Vagina (tissue), 2 donors: ENCODE measurements at regions not wholly inside any gene's neighbourhood (a gene's known extent, or its start where the extent isn't known, plus 50 kb on each side); places are given as distances from the start of the nearest gene placed in this dataset.

Source experiments
- DNase-seq, 2 donors: peaks; one replicate each; pipeline ENCODE4 v3.0.0-alpha.2; 2017; ENCODE audit errors: extremely low spot score in 2 of 2
- H3K27ac ChIP-seq: fragments of 200-600 bp; sonication (generic); one replicate; pipeline ENCODE4 v1.5.1; 2019
- H3K27me3 ChIP-seq: fragments of 200-600 bp; sonication (generic); one replicate; pipeline ENCODE4 v1.5.1; 2019
- H3K36me3 ChIP-seq, 2 donors: fragments of 200-600 bp; sonication (generic); one replicate each; pipeline ENCODE4 v1.5.1; 2017 to 2019
- H3K4me1 ChIP-seq: fragments of 200-600 bp; sonication (generic); one replicate; pipeline ENCODE4 v1.5.1; 2019
- H3K4me3 ChIP-seq, 2 donors: fragments of 200-600 bp; sonication (generic); 1 replicate in 1 of 2; 2 replicates in 1 of 2; pipeline ENCODE4 v1.5.1; 2016 to 2019
- H3K9me3 ChIP-seq: fragments of 200-600 bp; sonication (generic); one replicate; pipeline ENCODE4 v1.5.1; 2019
- CTCF ChIP-seq, 3 experiments: fragments of 450-650 bp in 2 of 3; fragments of 200-600 bp in 1 of 3; sonication (generic) in 1 of 3; IDR thresholded peaks; one replicate each; pipeline ENCODE4 v1.5.1; 2017 to 2019; ENCODE audit warnings: antibody characterized with exemption in 3 of 3, mild to moderate bottlenecking in 2 of 3, moderate library complexity in 2 of 3
- POLR2A ChIP-seq, 2 donors: fragments of 450-650 bp; IDR thresholded peaks; one replicate each; pipeline ENCODE4 v1.6.1; 2017; ENCODE audit warnings: antibody characterized with exemption in 2 of 2, mild to moderate bottlenecking in 2 of 2, moderate library complexity in 2 of 2
- POLR2AphosphoS5 ChIP-seq, 2 donors: sonication (generic); formaldehyde crosslinking; IDR thresholded peaks; one replicate each; pipeline ENCODE4 v1.9.0; 2017; ENCODE audit warnings: antibody characterized with exemption in 2 of 2, mild to moderate bottlenecking in 2 of 2, low read depth in 1 of 2; ENCODE audit not compliant: insufficient read depth in 1 of 2
- intact Hi-C: fragments of 100-400 bp; cut with DNase I; formaldehyde crosslinking; loops from one replicate; pipeline ENCODE4 v1.15.1; 2023

DNA sequence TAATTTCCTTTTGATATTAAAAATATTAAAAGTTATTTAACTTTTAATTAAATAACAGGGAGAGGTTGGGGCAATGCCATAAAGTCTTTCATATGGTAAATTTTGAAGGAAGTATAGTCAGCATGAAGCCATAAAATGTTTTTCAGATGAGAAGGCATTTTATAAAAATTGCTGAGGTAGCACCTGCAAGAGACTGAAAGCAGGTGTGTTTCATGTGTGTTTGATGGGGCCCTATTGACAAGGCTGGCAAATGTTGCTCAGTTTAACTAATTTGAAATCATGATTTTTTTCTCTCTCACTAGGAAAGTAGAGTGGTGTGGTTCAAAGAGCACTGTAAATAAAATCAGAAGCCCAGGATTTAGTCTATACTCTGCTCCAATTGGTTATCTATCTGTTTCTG, 805.8 kb upstream of the C9orf72 start:
- Histone ChIP-seq H3K9me3 (no peaks in the 10 kb centered on the region), H3K27ac (no peak overlapping the region), H3K36me3 (no peaks in the 10 kb centered on the region), H3K4me3 (no peak overlapping the region), H3K4me1 (no peaks in the 10 kb centered on the region), H3K27me3 (no peaks in the 10 kb centered on the region)
- TF ChIP-seq POLR2A (IDR thresholded peaks at IDR 0.05) (no peak), POLR2AphosphoS5 (IDR thresholded peaks at IDR 0.05; ENCODE audit: insufficient read depth in 1 of 2, low read depth in 1 of 2) (no peak), CTCF (IDR thresholded peaks at IDR 0.05) (no peak)
- DNase-seq = no peak
- intact Hi-C loops = no loop called here

- intact Hi-C loops = no loop called here
- Histone ChIP-seq H3K9me3 (no peaks in the 10 kb centered on the region), H3K27ac (no peak overlapping the region), H3K4me3 (no peak overlapping the region), H3K27me3 (no peaks in the 10 kb centered on the region), H3K4me1 (no peaks in the 10 kb centered on the region), H3K36me3 (no peaks in the 10 kb centered on the region)
- TF ChIP-seq CTCF (IDR thresholded peaks at IDR 0.05) (no peak), POLR2A (IDR thresholded peaks at IDR 0.05) (no peak), POLR2AphosphoS5 (IDR thresholded peaks at IDR 0.05; ENCODE audit: insufficient read depth in 1 of 2, low read depth in 1 of 2) (no peak)
- no peak for DNase-seq
Observed at GRCh38 chr9:28389411-28389810, 816.1 kb upstream of the C9orf72 start.

- H3K27me3 ChIP-seq = no peaks in the 10 kb centered on the region
- no peaks in the 10 kb centered on the region for H3K4me1 ChIP-seq
- no peak overlapping the region for H3K4me3 ChIP-seq
- no peak overlapping the region for H3K27ac ChIP-seq
- no peak for TF ChIP-seq POLR2AphosphoS5 (IDR thresholded peaks at IDR 0.05; ENCODE audit: insufficient read depth in 1 of 2, low read depth in 1 of 2)
- no peak for TF ChIP-seq CTCF (IDR thresholded peaks at IDR 0.05)
- no peak for TF ChIP-seq POLR2A (IDR thresholded peaks at IDR 0.05)
- no peaks in the 10 kb centered on the region for H3K9me3 ChIP-seq
- intact Hi-C loops = no loop called here
- H3K36me3 ChIP-seq = no peaks in the 10 kb centered on the region
- no peak for DNase-seq
Observed at GRCh38 chr9:28394774-28395173, 821.5 kb upstream of the C9orf72 start.

GRCh38 chr9:28396058-28396457, 822.8 kb upstream of the C9orf72 start:
- no peaks in the 10 kb centered on the region for H3K27me3 ChIP-seq
- H3K9me3 ChIP-seq = no peaks in the 10 kb centered on the region
- no peak overlapping the region for H3K27ac ChIP-seq
- no peaks in the 10 kb centered on the region for H3K4me1 ChIP-seq
- H3K4me3 ChIP-seq = no peak overlapping the region
- no peaks in the 10 kb centered on the region for H3K36me3 ChIP-seq
- DNase-seq = no peak
- TF ChIP-seq POLR2AphosphoS5 (IDR thresholded peaks at IDR 0.05; ENCODE audit: insufficient read depth in 1 of 2, low read depth in 1 of 2) (no peak), CTCF (IDR thresholded peaks at IDR 0.05) (no peak), POLR2A (IDR thresholded peaks at IDR 0.05) (no peak)
- intact Hi-C loops = no loop called here

- Histone ChIP-seq H3K36me3 (no peaks in the 10 kb centered on the region), H3K4me3 (no peak overlapping the region), H3K4me1 (no peaks in the 10 kb centered on the region), H3K27me3 (no peaks in the 10 kb centered on the region), H3K9me3 (no peaks in the 10 kb centered on the region), H3K27ac (no peak overlapping the region)
- no peak for DNase-seq
- no peak for TF ChIP-seq CTCF (IDR thresholded peaks at IDR 0.05)
- no peak for TF ChIP-seq POLR2A (IDR thresholded peaks at IDR 0.05)
- TF ChIP-seq POLR2AphosphoS5 (IDR thresholded peaks at IDR 0.05; ENCODE audit: insufficient read depth in 1 of 2, low read depth in 1 of 2) = no peak
- intact Hi-C loops = no loop called here
Observed at GRCh38 chr9:28407351-28407750, 834.1 kb upstream of the C9orf72 start.
